Dedifferentiated amniotic fluid mesenchymal stem cell (primary cell): ENCODE measurements at regions not wholly inside any gene's neighbourhood (a gene's known extent, or its start where the extent isn't known, plus 50 kb on each side); places are given as distances from the start of the nearest gene placed in this dataset.
A peak's percentile ranks its signal among the peaks of the same experiment; 100 is the strongest.
"Not testable (repeated sequence)": the region's sequence is repeated elsewhere in the genome, so short reads cannot be mapped to it uniquely, and the experiment has no call there.

Experiments
- DNase-seq: peaks from one replicate; pipeline ENCODE4 v3.0.0-alpha.2; 2016; ENCODE audit errors: extremely low spot score

DNA sequence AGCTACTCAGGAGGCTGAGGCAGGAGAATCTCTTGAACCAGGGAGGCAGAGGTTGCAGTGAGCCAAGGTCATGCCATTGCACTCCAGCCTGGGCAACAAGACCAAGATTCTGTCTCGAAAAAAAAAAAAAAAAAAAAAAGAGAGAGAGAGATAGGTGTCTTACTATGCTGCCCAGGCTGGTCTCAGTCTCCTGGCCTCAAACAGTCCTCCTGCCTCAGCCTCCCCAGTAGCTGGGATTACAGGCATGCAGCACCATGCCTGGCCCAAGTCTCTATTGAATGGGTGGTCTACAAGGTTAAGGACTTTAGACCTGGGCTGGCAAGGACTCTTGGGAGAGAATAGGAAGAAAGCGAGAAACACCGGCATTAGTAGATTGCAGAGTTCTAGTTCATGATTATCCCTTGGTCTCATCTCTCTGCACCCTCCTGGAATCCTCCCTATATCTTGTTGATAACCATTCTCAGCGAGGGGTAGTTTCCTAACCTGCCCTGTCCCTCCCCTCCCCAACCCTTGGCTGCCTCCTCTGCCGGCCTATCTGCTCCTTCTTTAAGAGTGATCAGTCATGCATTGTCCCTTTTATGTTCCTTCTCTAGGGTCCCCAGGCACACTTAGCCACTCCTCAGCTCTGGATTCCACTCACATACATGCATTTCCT lies 128.1 kb upstream of the MAP1LC3B2 start:
- DNase-seq: no peak

DNA sequence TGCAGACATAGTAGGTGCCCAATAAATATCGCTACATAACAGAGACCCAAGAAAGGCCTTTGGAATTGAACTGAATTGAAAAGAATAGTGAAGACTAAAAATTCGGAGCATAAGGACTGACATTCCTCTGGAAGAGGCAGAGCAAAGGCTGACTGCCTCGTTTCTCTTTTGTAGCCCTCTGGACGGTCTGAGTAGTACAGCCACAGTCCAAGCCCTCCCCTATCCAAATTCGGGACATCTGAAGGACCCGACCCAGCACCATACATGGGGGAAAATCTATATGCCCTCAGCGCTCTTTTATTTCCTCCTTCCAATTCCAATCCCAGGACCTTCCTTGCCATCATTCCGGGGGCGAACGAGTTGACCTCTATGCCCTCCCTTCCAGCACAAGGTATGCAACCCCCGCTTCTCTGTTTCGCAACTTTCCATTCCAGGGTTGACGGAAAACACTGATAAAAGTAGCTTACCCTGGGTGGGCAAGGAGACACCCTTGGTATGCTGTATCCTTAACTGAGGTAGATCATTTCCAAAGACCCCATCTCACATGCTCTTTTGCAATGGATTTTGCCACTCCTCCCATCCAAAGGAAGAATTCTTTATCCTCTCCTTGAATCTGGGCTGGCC lies 127.4 kb upstream of the MAP1LC3B2 start:
- no peak for DNase-seq

DNA sequence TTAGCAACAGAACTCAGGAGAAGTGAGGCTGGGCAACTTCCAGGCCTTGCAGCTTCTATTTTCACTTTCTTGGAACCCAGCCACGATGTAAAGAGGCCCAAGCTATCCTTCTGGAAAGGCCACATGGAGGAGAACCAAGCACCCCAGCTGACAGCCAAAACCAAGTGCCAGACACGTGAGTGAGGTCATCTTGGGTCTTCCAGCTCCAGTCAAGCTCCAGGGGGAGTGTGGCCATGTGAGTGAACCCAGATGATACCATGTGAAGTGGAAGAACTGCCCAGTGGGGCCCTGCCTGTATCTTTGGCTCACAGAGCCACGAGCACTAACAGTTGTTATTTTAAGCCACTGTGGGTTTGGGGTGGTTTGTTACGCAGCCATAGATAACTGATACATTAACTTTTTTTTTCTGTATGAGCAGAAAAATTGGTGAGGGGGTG lies 126.8 kb upstream of the MAP1LC3B2 start:
- DNase-seq: peak; percentile 33

- DNase-seq: no peak
These were observed 125.9 kb upstream of the MAP1LC3B2 start for GRCh38 chr12:116433249-116433648.

GRCh38 chr12:116434155-116435011 lies 124.8 kb upstream of the MAP1LC3B2 start:
- DNase-seq: peak; percentile 96

GRCh38 chr12:116435984-116436383 lies 123.2 kb upstream of the MAP1LC3B2 start:
- DNase-seq: no peak

- DNase-seq: no peak
These were observed 122.5 kb upstream of the MAP1LC3B2 start for GRCh38 chr12:116436561-116437249.

DNA sequence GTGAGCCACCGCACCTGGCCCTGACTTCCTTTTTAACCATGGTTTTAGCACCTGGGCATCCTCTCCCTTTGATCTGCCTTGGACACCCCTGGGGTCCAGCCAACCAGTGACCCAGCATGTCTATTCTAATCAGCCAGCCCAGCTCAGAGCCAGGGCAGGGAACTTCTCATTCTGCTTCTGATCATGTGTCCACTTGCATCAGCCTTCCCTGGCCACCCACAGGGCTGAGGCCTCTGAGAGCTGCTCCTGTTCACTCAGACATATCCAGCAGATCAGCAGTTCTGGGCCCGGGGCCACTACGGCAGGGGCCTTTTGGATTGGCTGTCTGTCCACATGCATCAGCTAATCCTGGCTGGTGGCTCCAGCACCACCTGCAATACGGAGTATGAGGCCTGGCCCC lies 117.9 kb upstream of the MAP1LC3B2 start:
- DNase-seq: no peak

GRCh38 chr12:116442304-116442703 lies 116.9 kb upstream of the MAP1LC3B2 start:
- no peak for DNase-seq

DNA sequence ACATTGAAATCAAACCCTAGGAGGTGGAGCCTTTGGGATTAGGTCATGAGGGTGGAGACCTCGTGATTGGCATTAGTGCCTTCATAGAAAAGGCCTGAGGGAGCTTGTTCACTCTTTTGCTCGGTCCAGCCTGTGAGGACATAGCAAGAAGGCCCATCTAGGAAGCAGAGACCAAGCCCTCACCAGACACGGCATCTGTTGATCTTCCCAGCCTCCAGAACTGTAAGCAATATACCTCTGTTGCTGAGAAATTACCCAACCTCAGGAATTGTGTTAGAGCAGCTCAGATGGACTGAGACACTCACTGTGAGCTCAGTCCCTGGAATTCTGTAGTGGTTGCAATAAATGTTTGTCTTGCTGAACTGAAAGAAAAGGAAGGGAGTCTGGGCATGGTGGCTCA lies 116.2 kb upstream of the MAP1LC3B2 start:
- DNase-seq: no peak

- DNase-seq: no peak
These were observed 115.2 kb upstream of the MAP1LC3B2 start for GRCh38 chr12:116443821-116444589.

- DNase-seq: no peak
These were observed 114.6 kb upstream of the MAP1LC3B2 start for GRCh38 chr12:116444590-116444943.

DNA sequence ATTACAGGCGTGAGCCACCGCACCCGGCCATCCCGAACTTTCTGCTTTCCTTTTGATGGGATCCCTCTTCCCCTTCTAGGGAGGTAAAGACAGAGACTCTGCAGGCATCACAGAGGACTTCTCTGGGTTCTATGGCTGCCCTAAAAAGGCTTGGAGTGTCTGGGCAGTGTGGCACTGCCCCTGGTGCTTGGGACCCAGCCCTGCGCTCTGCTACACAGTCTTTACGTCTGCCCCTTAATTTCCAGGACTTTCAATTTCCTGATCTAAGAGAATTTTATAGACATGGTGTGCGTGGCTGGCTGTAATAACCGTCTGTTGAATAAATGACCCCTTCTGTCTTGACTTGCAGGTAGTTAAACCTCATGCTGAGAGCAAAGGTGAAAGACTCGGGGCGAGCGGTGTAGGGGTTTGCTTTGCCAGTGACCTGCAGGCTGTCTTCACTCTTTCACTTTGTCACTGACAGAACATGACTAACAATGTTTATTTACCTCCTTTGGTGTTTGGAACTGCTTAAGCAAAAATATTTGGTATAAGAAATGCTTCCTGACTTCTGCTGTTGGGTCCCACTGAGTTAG lies 110.9 kb upstream of the MAP1LC3B2 start:
- no peak for DNase-seq

DNA sequence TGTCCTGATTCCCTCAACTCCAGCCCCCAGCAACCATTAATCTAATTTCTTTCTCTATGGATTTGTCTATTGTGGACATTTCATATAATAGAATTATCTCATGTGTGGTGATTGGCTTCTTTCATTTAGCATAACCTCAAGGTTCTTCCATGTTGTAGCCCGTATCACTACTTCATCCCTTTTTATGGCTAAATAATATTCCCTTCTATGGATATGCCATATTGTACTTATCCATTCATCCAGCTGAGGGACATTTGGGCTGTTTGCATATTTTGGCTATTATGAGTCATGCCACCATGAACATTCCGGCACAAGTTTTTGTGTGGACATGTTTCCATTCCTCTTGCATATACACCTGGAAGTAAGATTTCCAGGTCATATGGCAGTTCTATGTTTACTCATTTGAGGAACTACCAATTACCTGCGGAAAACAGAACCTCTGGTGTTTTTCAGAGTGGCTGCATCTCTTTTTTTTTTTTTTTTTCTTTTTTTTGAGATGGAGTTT lies 108.7 kb upstream of the MAP1LC3B2 start:
- no peak for DNase-seq

DNA sequence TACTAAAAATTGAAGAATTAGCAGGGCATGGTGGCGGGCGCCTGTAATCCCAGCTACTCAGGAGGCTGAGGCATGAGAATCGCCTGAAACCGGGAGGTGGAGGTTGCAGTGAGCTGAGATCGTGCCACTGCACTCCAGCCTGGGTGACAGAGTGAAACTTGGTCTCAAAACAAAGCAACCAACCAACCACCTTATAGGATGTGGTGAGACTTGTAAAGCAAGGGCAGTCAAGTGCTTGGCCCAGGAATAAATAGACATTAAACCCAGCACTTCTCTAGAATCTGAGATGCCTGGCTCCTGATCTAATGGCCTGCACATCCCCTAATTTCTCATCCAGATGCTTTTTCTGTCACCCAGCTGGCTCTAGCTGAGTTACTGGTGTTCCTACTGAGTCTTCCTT lies 106.2 kb upstream of the MAP1LC3B2 start:
- DNase-seq: not testable (repeated sequence)

DNA sequence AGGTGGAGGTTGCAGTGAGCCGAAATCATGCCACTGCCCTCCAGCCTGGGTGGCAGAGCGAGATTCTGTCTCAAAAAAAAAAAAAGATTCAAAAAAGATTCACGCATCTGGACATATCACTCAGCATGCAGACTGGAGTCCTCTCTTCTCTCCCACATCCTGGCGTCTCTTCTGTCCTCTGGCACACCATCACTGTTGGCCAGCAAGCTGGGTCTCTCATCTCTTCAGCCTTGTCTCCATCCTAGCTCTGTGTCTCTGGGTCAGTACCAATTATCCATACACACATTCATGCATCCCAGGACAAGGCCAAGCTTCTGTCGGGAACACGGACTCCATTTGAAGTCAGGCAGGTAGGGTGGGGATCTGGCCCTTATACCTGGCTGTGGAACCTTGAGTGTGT lies 105.5 kb upstream of the MAP1LC3B2 start:
- no peak for DNase-seq

DNA sequence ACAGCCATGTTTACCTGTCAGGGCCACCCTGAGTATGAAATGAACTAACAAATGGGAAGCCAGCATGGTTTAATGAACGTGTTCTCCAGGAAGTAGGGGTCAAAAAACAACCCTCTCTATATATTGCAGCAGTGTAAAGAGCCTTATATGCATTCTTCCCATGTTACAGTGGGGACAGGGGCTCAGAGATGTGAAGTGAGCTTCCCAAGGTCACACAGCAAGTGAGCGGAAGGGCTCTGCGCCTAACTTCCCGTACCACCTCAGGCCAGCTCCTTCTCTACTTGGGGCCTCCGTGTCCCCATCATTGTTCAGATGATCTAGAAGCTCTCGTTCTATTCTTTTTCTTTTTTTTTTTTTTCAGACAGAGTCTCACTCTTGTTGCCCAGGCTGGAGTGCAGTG lies 105.1 kb upstream of the MAP1LC3B2 start:
- DNase-seq: no peak

GRCh38 chr12:116454950-116455447 lies 104.2 kb upstream of the MAP1LC3B2 start:
- DNase-seq: peak; percentile 76

GRCh38 chr12:116455540-116456329 lies 103.4 kb upstream of the MAP1LC3B2 start:
- DNase-seq: peak; percentile 92
